Keratinocyte (primary cell): ENCODE measurements at regions not wholly inside any gene's neighbourhood (a gene's known extent, or its start where the extent isn't known, plus 50 kb on each side); places are given as distances from the start of the nearest gene placed in this dataset.

ENCODE experiments used
- CTCF ChIP-seq, 3 experiments: IDR thresholded peaks in 1 of 3; conservative IDR thresholded peaks in 1 of 3; optimal IDR thresholded peaks in 1 of 3; 2 replicates in 2 of 3; 3 replicates in 1 of 3; pipeline versions ENCODE3 to v1.5.1; 2011; ENCODE audit warnings: low read length in 3 of 3, mild to moderate bottlenecking in 3 of 3, moderate library complexity in 2 of 3, control low read depth in 1 of 3, inconsistent platforms in 1 of 3; ENCODE audit not compliant: insufficient read depth in 2 of 3; ENCODE audit errors: extremely low read depth in 1 of 3
- EZH2 ChIP-seq: IDR thresholded peaks from one replicate; pipeline ENCODE4 v1.6.1; 2012; ENCODE audit warnings: inconsistent platforms, mild to moderate bottlenecking, low read length, moderate library complexity

DNA sequence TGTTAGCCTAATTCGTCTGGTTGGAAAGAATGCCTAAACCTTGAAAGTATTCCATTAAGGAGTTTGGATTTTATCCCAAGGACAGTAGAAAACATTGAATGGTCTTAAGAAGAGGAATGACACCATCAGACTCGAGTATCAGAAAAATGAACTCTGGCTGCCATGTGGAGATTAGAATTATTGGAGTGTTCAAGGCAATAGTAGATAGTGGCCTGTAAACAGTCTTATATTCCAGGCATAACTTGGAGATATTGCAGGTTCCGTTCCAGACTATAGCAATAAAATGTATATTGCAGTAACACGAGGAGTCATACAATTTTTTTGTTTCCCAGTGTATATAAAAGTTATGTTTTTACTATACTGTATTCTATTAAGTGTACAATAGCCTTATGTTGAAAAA is 130.9 kb downstream of the GDAP2 start:
- TF ChIP-seq CTCF (optimal IDR thresholded peaks at IDR 0.05 in 1 of 3, IDR thresholded peaks at IDR 0.05 in 1 of 3, conservative IDR thresholded peaks at IDR 0.05 in 1 of 3; ENCODE audit: extremely low read depth in 1 of 3, insufficient read depth in 2 of 3, low read length in 3 of 3) = no peak
- TF ChIP-seq EZH2 = no peak
